ENCODE measurements at regions not wholly inside any gene's neighbourhood (a gene's known extent, or its start where the extent isn't known, plus 50 kb on each side); places are given as distances from the start of the nearest gene placed in this dataset.

DNA sequence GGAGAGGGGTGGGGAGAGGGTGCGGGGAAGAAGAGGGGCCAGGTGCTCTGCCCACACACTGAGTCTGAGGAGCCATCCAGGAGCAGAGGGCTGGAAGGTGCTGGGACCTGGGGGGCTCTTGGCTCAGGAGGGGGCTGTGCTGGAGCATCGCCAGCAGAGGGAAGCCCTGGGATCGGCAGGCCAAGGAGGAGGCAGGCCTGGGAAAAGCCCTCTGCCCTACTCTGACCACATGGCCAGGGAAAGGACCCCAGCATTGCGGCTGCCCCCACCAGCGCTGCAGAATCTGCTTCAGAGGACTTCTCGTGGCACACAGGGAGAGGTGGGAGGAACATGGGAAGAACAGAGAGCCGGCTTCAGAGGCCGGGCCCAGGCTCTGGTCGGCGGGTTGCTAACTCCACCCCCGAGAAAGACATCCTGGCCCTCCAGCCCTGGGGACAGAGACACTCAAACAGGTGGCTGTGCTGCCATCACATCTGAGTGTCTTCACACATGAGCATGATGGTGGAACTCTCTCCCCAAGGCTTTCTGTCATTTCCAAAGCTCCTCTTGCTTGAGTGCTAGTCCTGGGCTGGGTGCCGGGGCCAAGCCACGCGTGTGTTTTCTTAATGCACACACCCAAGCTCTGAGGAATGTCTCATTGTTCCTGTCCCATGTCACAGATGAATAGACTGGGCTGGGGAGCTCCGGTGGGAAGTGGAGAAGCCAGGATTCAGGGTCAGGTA lies 1378.0 kb downstream of the BRD1 start:
- no peak for DNase-seq

DNA sequence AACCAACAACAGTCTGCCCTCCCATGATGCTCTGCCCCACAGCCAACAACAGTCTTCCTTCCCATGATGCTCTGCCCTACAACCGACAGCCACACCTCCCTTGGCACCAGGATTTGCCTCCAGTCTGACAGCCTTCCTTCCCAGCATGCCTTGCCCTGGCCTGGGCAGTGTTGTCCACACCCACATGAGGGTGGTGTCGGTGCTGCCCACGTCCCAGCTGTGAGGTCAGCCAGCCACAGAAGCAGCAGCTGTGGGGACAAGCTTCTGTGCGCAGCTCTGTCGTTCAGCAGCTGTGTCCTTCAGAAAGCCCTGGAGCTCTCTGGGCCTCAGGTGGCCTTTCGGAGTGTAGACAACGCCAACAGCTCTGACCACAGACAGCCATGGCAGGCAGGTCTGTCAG lies 1378.9 kb downstream of the BRD1 start:
- DNase-seq, result no peak

DNA sequence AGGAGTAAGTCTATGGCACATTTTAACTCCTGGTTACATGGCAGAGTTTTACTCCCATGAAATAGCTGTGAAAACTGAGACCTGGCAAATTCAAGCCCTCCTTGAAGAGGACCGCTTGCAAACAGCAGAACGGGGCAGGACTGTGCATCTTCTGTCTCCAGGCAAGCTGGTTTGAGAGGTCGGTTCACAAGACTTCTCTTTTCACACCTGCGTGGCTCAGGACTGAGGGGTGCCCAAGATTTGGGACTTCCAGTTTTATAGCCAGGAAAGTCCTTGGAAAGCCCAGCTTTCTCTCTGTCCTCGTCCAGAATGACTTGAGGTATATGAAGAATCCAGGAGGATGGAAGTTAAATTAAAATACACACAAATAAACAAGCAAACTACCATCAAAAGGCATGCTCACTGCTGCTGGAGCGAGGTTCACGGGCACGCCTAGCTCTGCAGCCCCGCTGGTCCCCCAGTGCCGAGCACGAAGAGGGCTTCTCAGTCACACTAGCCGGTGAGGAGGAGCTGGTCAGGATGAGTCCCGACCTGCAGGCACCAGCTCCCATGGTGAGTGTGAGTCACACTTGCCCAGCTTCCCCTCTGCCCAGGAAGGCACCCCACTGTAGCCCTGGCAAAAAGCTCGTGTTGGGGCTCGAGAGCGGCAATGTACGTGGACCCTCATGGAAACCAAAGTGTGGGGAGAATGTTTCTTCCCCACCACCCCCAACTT lies 1382.4 kb downstream of the BRD1 start:
- no peak for DNase-seq

DNA sequence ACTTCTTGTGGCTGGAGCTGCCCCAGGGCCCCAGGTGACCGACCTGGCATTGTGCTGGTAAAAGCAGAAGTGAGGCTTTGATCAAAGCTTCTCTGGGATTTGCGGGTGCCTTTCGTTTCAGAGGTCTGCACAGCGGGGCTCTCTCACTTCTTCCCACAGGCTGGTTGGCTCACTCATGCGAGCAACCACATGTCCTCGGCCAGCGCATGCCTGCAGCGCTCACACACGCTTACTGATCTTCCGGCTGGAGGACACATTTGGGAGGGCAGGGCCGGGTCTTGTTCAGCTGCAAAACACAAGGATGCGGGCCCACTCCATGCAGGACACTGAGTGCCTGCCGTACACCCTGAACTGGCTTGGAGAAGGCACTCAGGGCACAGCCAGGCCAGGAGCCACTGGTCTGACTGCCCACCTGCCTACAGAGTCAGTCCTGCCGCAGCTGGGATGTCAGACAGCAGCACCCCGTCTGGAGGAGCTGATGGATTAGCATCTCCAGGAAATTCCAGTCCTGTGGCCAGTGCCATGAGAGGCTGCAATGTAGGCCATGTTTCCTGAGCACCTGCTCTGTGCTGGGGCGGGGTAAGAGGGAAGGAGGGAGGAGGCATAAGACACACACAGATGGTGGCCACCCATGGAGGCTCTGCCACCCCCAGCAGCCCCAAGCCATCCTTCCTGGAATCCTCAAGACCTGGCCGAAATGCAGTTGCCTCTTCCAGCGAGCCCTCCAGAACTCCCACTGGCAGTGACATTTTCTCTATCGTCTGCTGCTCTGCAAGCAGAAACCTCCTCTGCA lies 1383.2 kb downstream of the BRD1 start:
- no peak for DNase-seq

DNA sequence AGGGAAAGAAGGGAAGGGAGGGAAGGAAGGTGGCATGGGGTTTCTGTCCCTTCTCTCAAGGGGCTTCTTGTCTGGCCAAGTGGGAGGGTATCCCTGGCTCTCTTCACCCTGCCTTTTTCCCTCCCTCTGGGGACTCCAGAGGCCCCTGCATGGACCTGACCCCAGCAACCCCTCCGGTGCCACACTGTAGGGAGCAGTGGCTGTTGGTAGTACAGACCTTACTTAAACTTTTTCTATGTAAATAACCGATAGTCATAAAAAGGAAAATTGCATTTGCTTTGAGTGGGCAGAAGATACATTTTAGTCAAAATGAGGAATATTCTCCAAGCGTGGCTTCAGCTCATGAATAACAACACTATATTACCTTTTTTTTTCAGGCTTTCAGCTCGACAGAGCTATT lies 1384.0 kb downstream of the BRD1 start:
- DNase-seq, result no peak

DNA sequence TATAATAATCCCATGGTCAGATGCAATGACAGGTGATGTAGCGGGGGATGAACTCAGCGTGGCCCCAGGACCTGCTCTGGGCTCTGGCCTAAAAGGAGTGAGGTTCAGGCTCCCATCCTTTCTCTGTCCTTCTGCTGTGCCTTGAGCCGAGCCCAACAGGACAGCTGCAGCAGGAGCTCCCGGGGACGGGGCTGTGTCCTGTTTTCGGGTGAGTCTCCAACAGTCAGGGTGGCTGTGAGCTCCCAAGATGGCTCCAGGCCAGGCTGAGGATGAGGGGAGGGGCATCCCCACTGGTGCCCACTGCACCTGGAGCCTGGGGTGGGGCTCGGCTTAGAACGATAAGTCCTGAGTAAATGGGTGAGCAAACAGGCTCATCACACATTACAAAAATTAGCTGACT lies 1385.0 kb downstream of the BRD1 start:
- no peak for DNase-seq

DNA sequence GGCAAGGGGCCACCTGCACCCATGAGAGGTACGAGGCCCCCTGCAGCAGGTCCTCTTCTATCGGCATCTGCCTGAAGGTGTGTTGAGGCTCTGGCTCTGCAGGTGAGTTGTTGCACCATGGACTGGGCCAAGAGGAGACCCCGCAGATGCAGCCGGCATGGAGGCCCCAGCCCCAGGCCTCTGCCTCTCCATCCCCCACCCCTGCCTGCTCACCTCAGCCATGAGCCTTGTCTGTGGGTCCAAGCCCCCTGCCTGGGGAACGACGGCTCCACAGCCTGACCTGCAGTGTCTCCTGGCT lies 1386.2 kb downstream of the BRD1 start:
- no peak for DNase-seq

DNA sequence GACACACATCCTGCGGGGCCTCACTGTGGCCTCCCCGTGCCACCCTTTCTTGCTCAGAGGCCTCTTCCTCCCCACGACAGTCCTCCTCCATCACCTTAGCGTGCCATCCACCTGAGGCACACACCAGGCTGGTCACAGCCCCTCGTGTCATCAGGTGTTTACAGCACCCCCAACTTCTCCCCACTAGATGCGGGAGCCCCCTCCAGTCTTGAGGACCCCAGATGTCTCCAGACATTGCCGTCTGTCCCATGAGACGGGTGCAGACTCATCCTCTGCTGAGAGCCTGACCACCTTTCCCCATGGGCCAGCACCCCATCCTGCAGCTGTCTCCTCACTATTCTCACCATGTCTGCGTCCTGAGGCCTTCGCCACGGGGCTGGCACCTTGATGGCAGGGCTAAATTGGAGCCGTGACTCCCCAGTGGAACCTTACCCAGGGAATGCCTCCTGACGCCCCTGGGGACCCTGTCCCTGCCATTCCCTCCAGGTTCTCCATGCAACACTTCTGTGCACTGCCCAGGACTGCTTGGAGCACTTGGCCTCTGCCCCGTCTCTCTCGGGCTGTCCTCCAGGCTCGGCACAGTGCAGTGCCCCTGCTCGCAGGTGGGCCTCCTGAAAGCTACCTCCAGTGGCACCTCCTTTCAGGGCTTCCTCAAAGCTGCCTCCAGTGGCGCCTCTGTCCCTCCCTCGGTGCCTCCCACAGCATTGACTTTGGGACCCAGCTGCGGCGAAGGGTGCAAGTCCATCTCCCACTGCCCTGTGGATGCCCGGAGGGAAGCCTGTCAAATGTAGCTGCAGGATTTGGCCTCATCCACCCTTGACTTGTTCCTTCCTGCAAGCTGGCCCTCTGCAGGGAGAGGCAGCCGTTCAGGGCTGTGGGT lies 1386.8 kb downstream of the BRD1 start:
- no peak for DNase-seq

DNA sequence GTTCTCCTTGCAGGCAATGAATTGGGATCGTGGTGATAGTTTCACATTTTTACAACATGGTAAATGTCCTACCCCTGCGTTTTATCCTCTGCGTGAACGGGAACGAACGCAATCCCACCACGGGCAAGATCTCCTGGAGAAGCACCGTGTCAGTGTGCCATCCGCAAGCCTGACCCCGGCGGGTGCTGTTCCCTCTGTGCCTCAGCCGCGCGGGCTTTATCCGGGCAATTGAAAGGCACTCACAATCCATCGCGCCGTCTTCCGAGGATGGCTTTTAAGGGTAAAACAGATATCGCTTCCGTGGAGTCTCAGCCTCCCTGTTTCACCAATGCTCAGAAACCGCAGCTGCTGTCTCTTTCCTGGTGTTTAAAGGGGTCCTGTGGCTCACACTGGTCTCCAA lies 1387.5 kb downstream of the BRD1 start:
- DNase-seq, result no peak

DNA sequence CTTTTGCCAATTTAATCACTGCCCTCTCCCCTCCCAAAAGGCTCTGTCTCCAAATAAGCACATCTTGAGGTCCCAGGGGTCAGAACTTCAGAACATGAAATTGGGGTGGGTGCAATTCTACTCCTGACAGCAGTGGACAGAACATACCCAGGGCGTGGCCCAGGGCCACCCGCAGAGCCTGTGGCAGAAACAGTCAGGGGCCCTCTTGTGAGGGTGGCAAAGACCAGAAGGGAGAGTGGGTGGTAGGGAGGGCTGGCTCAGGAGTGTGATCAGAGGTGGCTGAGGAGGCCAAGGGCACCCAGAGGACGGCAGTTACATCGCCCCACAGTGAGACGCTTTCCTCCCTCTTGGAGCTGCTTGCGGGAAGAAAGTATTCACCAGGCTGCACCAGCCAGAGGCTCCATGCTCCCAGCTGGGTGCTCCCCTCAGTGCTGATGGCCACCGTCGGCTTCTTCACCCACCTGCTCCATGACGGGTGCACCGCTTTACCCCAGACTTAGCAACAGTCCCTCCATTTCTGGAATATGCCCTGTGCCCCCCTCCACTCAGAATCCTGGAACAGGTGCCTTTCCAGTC lies 1388.0 kb downstream of the BRD1 start:
- no peak for DNase-seq

DNA sequence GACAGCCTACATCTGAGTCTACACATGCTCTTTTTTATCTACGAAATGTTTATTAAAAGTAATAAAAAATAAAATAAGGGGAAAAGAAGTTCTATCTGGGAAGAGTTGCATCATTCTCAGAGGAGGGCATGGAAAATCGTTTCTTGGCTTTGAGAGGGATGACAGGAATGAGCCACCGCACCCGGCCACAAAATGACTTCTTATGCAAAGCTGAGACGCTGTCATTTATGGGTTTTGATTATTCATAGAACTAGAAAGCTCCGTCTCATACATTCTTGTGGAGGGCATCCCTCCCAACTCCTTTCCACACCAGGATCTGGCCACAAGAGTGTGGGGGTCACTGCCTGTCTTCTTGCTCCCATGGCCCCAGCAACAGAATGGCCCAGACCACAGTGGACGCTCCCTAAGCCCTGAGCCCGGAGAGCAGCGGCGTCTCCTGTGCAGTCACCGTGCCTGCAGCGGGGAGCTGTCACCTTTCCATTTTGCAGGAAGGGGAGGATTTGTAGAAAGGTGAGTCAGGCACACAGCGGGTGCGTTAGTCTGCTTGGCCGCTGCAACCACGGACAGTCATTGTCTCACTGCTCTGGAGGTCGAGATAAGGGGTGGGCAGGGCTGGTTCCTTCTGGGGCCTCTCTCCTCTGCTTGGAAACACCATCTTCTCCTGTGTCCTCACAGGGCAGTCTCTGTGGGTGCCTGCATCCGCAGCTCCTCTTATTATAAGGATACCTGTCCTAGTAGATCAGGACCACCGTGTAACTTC lies 1388.7 kb downstream of the BRD1 start:
- no peak for DNase-seq

DNA sequence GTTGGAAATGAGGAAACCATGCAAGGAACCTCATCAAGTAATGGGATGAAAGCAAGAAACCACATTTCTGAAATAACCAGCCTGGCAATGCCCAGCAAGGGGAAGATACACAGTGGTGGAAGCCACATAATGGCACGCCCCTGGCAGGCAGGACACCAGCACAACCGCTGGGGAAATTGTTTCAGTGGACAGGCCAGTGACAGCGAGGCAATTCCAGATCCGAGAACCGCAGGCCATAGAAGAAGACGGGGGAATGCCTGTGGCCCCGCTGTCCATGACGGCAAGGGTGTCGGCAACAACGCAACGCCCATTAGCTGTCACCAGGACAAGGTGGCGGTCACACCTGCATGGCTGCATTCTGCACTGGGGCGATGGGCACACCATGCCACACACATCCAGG lies 1389.6 kb downstream of the BRD1 start:
- no peak for DNase-seq

DNA sequence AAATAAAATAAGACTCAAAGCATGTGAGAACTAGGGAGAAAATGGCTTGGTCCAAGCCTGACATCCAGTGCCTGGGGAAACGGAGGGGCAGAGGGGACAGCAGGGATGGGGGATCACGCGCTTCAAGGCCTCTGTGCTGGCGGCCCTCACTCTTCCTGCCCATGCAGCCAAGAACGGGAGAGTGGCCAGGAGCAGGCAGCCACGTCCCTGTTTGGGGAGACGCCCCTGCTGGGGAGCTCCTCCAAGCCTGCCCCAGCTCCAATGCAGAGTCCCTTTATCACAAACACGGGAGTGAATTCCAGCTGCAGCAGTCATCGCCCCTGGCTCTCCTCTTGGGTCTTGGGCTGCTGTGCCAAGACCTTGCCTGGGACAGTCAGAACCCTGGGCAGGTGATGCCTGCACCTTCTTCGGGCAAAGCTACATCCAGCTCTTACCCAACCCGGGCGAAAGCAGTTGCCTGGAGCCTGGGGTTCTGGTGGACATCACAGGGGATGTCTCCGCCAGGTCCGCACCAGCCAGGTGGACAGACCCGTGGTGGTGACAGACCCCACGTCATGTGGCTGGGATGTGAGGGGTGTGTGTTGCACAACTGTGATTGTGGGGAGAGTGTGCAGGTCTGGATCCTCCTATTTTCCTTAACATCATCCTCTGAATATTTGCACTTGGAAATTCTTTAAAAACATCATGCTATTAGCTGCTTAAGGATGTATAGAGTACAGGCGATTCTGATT lies 1391.3 kb downstream of the BRD1 start:
- no peak for DNase-seq

DNA sequence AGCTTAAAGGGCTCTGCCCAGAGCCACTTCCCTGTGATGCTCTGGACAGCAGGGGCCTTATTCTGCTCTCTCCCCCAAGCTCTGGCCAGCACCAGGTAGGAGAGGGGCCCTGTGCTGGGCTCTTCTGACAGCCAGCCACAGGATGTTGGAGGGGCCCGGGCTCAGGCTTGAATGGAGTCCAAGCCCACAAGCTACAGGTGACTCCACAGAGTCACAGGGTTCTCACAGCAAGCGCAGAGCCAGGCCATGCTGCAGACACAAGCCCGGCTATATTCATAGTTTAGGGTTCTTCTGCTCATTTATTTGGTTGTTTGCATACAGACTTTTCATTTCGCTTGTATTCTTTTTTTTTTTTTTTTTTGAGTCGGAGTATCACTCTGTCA lies 1392.8 kb downstream of the BRD1 start:
- no peak for DNase-seq

DNA sequence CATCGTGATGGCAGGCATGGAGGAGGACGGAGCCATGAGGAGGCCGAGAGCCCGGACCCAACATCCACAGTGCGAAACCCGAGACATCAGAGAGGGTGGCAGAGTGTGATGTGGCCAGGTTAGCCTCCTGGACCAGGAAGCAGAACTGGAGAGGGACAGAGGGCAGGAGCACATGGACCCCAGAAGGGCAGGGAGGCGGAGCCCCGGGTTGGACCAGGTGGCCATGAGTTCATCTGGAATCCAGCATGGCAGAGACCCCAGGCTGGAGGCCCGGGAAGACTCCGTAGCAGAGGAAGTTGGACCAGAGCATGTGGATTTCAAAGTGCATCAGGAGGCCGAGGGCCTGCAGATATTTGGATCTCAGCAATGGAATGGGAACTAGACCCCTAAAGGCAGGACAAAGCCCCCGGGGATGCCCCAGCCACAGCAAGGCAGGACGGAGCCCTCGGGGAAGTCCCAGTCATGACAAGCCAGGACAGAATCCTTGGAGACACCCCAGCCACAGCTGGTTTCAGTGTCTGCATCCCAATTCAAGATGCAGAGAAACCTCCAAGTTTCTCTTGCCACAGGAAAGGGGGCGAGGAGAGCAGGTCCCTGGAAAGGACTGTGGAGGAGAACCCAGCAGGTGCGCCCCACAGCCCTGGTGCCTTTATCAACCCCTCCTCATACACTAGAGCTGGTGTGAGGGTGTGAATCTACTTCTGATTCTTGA lies 1393.4 kb downstream of the BRD1 start:
- DNase-seq, result no peak

DNA sequence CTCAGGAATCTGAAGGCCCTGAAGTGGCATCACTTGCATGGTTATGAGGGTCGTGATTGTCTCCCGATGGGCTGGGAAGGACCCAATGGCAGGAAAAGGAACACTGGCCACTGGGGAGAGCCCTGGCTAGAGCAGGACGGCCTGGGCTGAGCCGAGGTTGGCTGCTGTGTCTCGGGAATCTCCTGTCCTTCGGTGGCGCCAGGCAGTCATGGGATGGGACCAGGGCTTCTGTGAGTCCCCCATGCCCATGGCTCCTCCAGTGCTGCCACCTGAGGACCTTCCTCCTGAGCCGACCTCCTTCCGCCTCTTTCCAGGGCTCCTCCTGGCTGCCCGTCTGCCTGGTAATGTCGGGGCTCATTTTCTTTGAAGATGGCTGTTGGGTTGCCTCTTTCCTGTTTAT lies 1394.0 kb downstream of the BRD1 start:
- no peak for DNase-seq

DNA sequence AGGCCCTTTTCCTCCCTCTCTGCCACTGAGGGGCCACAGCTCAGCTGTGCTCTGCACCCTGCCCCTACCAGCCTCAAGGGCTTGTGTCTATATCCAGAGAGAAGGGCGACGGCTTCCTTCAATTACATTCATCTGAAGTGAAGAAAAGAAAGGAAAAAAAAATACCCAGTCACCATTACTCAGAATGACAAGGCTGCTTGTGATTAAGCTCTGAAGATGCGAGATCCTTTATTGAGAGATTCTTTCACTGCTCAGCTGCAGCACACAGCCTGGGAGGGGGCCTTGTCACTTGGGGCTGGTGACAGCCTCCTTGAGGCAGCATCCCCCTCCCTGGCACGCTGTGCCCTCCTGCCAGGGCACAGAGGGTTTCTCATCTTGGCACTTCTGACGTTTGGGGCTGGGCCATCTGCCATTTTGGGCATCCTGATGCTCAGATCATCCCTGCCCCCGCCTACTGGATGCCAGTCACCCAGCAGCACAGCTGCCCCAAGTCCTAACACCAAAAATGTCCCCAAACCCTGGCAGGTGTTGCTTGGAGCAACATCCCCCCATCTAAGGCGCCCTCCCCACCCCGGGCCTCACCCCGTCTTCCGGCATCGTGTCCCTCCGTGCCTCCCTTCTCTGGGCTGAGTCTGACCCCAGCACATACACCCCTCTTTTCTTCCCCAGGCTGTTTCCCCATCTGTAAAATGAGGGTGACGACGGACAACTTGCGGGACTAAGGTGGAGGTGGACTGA lies 1394.7 kb downstream of the BRD1 start:
- DNase-seq, result no peak

DNA sequence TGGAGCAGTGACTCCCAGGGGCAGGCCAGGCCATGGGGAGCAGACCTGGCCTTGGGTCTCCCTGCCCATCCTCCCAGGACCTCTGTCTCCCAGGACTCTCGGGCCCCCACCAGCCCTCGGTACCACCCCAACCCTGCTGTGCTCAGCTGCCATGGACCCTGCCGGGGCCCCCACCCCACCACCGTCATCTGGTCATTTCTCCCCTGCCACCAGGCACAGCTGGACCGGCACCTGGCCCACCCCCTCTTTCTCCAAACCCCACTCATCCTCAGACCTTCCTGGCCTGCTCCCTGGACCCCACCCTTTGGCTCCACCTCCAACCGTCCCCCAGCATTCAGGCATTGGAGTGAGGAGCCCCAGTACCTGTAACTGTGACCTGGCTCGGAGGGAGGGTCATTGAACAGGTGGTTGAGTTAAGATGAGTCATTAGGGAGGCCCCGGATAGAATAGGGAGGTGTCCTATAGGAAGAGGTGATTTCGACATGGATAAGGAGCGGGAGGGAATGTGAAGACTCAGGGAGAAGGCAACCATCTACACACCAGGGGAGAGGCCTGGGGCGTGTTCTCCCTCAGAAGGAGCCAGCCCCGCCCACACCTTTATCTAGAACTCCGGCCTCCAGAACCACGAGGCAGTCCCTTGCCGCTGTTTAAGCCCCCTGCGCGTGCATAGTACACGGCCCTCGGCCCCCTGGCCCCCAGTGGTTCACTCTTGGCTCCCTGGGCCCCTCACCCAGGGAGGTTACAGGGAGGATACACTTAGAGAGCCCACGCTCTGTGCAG lies 1395.9 kb downstream of the BRD1 start:
- DNase-seq, result no peak

DNA sequence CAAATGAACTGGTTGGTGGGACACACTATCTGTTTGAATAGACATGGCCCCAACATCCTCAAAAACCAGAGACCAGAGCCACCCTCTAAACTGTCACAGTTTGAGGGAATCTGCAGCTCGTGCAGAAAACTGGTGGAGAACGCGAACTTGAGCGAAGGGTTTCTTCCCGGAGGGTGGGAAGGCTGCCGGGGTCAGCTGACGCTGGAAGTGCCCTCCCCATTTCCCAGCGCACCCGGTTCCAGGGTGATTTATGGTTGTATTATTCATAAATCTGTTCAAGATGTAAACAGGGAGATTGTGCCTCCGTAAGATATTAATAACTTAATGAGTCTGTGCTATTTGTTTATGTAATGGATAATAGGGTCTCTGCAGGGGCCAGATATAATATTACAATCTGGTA lies 1396.7 kb downstream of the BRD1 start:
- DNase-seq, result no peak

Measured in bone marrow (tissue), 2 donors.